NCI-H345 treated with DMSO at 0.1 percent for 48 hours (cell line): ENCODE measurements at regions not wholly inside any gene's neighbourhood (a gene's known extent, or its start where the extent isn't known, plus 50 kb on each side); places are given as distances from the start of the nearest gene placed in this dataset.

ENCODE experiments used
- DNase-seq: peaks from one replicate; lab custom pipeline; 2025; ENCODE audit not compliant: unreplicated experiment; lab: John Stamatoyannopoulos, UW

GRCh38 chr2:60400462-60401246, 152.8 kb downstream of the BCL11A start:
- DNase-seq, result no peak

GRCh38 chr2:60394463-60394862, 159.0 kb downstream of the BCL11A start:
- DNase-seq, result no peak

GRCh38 chr2:60391649-60392375, 161.6 kb downstream of the BCL11A start:
- no peak for DNase-seq

GRCh38 chr2:60391230-60391629, 162.2 kb downstream of the BCL11A start:
- no peak for DNase-seq

GRCh38 chr2:60386436-60386835, 167.0 kb downstream of the BCL11A start:
- no peak for DNase-seq

- DNase-seq, result no peak
Observed at GRCh38 chr2:60385648-60386047, 167.8 kb downstream of the BCL11A start.

- no peak for DNase-seq
Observed at GRCh38 chr2:60383401-60384143, 169.9 kb downstream of the BCL11A start.

- DNase-seq, result no peak
Observed at GRCh38 chr2:60380411-60380810, 173.0 kb downstream of the BCL11A start.

- no peak for DNase-seq
Observed at GRCh38 chr2:60379684-60380083, 173.8 kb downstream of the BCL11A start.

- DNase-seq, result no peak
Observed at GRCh38 chr2:60379216-60379615, 174.2 kb downstream of the BCL11A start.

- no peak for DNase-seq
Observed at GRCh38 chr2:60377825-60378224, 175.6 kb downstream of the BCL11A start.

- DNase-seq, result no peak
Observed at GRCh38 chr2:60376252-60376651, 177.2 kb downstream of the BCL11A start.

- DNase-seq, result no peak
Observed at GRCh38 chr2:60371681-60372080, 181.8 kb downstream of the BCL11A start.

GRCh38 chr2:60371219-60371618, 182.2 kb downstream of the BCL11A start:
- DNase-seq, result no peak

GRCh38 chr2:60370814-60371213, 182.6 kb downstream of the BCL11A start:
- DNase-seq, result no peak

GRCh38 chr2:60368456-60368855, 185.0 kb downstream of the BCL11A start:
- DNase-seq, result no peak

- no peak for DNase-seq
Observed at GRCh38 chr2:60366135-60366712, 187.2 kb downstream of the BCL11A start.

GRCh38 chr2:60365556-60365955, 187.9 kb downstream of the BCL11A start:
- no peak for DNase-seq

- no peak for DNase-seq
Observed at GRCh38 chr2:60364491-60364890, 189.0 kb downstream of the BCL11A start.

- no peak for DNase-seq
Observed at GRCh38 chr2:60361498-60361897, 192.0 kb downstream of the BCL11A start.

GRCh38 chr2:60359569-60359968, 193.9 kb downstream of the BCL11A start:
- DNase-seq, result no peak
